Vagina (tissue), 1 donor: ENCODE measurements at regions not wholly inside any gene's neighbourhood (a gene's known extent, or its start where the extent isn't known, plus 50 kb on each side); places are given as distances from the start of the nearest gene placed in this dataset. TPM values are rescaled to one million over a fixed set of nuclear protein-coding genes. Genes with fewer than 3 reads are reported as not detected.

Experiments used
- small RNA-seq: library from RNA; depleted of rRNA; stranded (forward); fragments of <200 nt; gene quantifications from one replicate; pipeline ENCODE3, GENCODE V24; 2016

Small RNAs in the stretch of these regions (small RNA-seq; reads per million reads assigned to genes)
- gene RF00003 = not detected
